ENCODE measurements at regions not wholly inside any gene's neighbourhood (a gene's known extent, or its start where the extent isn't known, plus 50 kb on each side); places are given as distances from the start of the nearest gene placed in this dataset.

DNA sequence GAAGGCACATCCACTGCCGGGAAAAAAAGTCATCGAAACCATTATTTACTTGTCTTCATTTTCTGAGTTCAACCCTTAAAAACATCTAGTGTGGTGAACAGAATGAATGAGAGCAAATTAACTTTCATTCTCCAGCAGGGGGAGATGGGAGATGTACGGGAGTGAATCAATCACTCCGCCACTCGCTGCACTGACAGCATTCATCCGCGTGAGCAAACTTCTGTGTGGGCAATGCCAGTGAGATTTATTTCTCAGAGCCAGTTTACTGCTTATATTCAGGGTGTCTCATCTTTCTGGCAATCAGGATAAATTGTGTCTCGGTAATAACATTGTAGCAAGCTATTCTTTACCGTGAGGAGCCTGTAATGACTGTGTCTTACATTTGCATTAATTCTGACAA is 463.6 kb upstream of the MIS18BP1 start:
- Histone ChIP-seq H3K36me3 (ENCODE audit: control insufficient read depth, insufficient read depth, low read length) (no peaks in the 10 kb centered on the region), H3K4me2 (ENCODE audit: low read length) (no peak overlapping the region), H3K27me3 (ENCODE audit: control insufficient read depth, insufficient read depth, low read length) (no peaks in the 10 kb centered on the region), H3K4me3 (ENCODE audit: low read depth, low read length) (no peak overlapping the region), H3K4me1 (no peaks in the 10 kb centered on the region), H3K9ac (no peak overlapping the region), H2AFZ (no peak overlapping the region), H3K79me2 (no peaks in the 10 kb centered on the region), H3K9me3 (ENCODE audit: control insufficient read depth, low read length) (no peaks in the 10 kb centered on the region), H3K27ac (no peak overlapping the region)
- no peak for TF ChIP-seq CTCF (IDR thresholded peaks at IDR 0.05)

GRCh38 chr14:45715946-45716345 is 462.9 kb upstream of the MIS18BP1 start:
- H3K27me3 ChIP-seq (ENCODE audit: control insufficient read depth, insufficient read depth, low read length) = no peaks in the 10 kb centered on the region
- no peak overlapping the region for H3K4me3 ChIP-seq (ENCODE audit: low read depth, low read length)
- no peaks in the 10 kb centered on the region for H3K79me2 ChIP-seq
- H3K27ac ChIP-seq = no peak overlapping the region
- H3K9ac ChIP-seq = no peak overlapping the region
- no peak overlapping the region for H2AFZ ChIP-seq
- H3K4me2 ChIP-seq (ENCODE audit: low read length) = no peak overlapping the region
- H3K9me3 ChIP-seq (ENCODE audit: control insufficient read depth, low read length) = no peaks in the 10 kb centered on the region
- no peaks in the 10 kb centered on the region for H3K36me3 ChIP-seq (ENCODE audit: control insufficient read depth, insufficient read depth, low read length)
- TF ChIP-seq CTCF (IDR thresholded peaks at IDR 0.05) = no peak
- no peaks in the 10 kb centered on the region for H3K4me1 ChIP-seq

GRCh38 chr14:45709541-45709940 is 456.5 kb upstream of the MIS18BP1 start:
- H3K27me3 ChIP-seq (ENCODE audit: control insufficient read depth, insufficient read depth, low read length) = no peaks in the 10 kb centered on the region
- no peak overlapping the region for H3K4me3 ChIP-seq (ENCODE audit: low read depth, low read length)
- no peaks in the 10 kb centered on the region for H3K4me1 ChIP-seq
- no peaks in the 10 kb centered on the region for H3K36me3 ChIP-seq (ENCODE audit: control insufficient read depth, insufficient read depth, low read length)
- no peak overlapping the region for H3K4me2 ChIP-seq (ENCODE audit: low read length)
- H3K79me2 ChIP-seq = no peaks in the 10 kb centered on the region
- H3K9me3 ChIP-seq (ENCODE audit: control insufficient read depth, low read length) = no peaks in the 10 kb centered on the region
- H3K9ac ChIP-seq = no peak overlapping the region
- H3K27ac ChIP-seq = no peak overlapping the region
- TF ChIP-seq CTCF (IDR thresholded peaks at IDR 0.05) = no peak
- H2AFZ ChIP-seq = no peak overlapping the region

- Histone ChIP-seq H3K27me3 (ENCODE audit: control insufficient read depth, insufficient read depth, low read length) (no peaks in the 10 kb centered on the region), H3K36me3 (ENCODE audit: control insufficient read depth, insufficient read depth, low read length) (no peaks in the 10 kb centered on the region), H3K4me3 (ENCODE audit: low read depth, low read length) (no peak overlapping the region), H3K9me3 (ENCODE audit: control insufficient read depth, low read length) (no peaks in the 10 kb centered on the region), H3K4me1 (no peaks in the 10 kb centered on the region), H2AFZ (no peak overlapping the region), H3K9ac (no peak overlapping the region), H3K4me2 (ENCODE audit: low read length) (no peak overlapping the region), H3K27ac (no peak overlapping the region), H3K79me2 (no peaks in the 10 kb centered on the region)
- no peak for TF ChIP-seq CTCF (IDR thresholded peaks at IDR 0.05)
These were observed 453.0 kb upstream of the MIS18BP1 start for GRCh38 chr14:45705940-45706534.

GRCh38 chr14:45699471-45699870 is 446.5 kb upstream of the MIS18BP1 start:
- TF ChIP-seq CTCF (IDR thresholded peaks at IDR 0.05) = no peak
- H3K79me2 ChIP-seq = no peaks in the 10 kb centered on the region
- no peak overlapping the region for H3K4me2 ChIP-seq (ENCODE audit: low read length)
- no peak overlapping the region for H3K27ac ChIP-seq
- no peaks in the 10 kb centered on the region for H3K36me3 ChIP-seq (ENCODE audit: control insufficient read depth, insufficient read depth, low read length)
- no peaks in the 10 kb centered on the region for H3K9me3 ChIP-seq (ENCODE audit: control insufficient read depth, low read length)
- no peak overlapping the region for H3K9ac ChIP-seq
- no peaks in the 10 kb centered on the region for H3K27me3 ChIP-seq (ENCODE audit: control insufficient read depth, insufficient read depth, low read length)
- H3K4me1 ChIP-seq = no peaks in the 10 kb centered on the region
- no peak overlapping the region for H3K4me3 ChIP-seq (ENCODE audit: low read depth, low read length)
- H2AFZ ChIP-seq = no peak overlapping the region
